HG03025 (cell line): ENCODE measurements at regions not wholly inside any gene's neighbourhood (a gene's known extent, or its start where the extent isn't known, plus 50 kb on each side); places are given as distances from the start of the nearest gene placed in this dataset.
"Not testable (repeated sequence)": the region's sequence is repeated elsewhere in the genome, so short reads cannot be mapped to it uniquely, and the experiment has no call there.

ENCODE experiments used
- ATAC-seq: cut with Tn5 transposase; IDR thresholded peaks from one replicate; pipeline ENCODE4 v1.9.1; 2021; ENCODE audit warnings: mild to moderate bottlenecking, moderate library complexity; ENCODE audit not compliant: unreplicated experiment, low FRiP score

GRCh38 chr11:82085493-82085892 lies 648.2 kb downstream of the FAM181B start:
- no peak for ATAC-seq

GRCh38 chr11:82082976-82083375 lies 650.7 kb downstream of the FAM181B start:
- ATAC-seq, result no peak

- no peak for ATAC-seq
Observed at GRCh38 chr11:82080160-82080559, 653.5 kb downstream of the FAM181B start.

GRCh38 chr11:82076126-82076525 lies 657.5 kb downstream of the FAM181B start:
- ATAC-seq, result no peak

GRCh38 chr11:82059505-82059904 lies 674.2 kb downstream of the FAM181B start:
- no peak for ATAC-seq

GRCh38 chr11:82056450-82056849 lies 677.2 kb downstream of the FAM181B start:
- ATAC-seq, result no peak

GRCh38 chr11:82049199-82049598 lies 684.5 kb downstream of the FAM181B start:
- ATAC-seq, result no peak

GRCh38 chr11:82047200-82047599 lies 686.5 kb downstream of the FAM181B start:
- no peak for ATAC-seq

- no peak for ATAC-seq
Observed at GRCh38 chr11:82046778-82047177, 686.9 kb downstream of the FAM181B start.

GRCh38 chr11:82045748-82046457 lies 687.8 kb downstream of the FAM181B start:
- no peak for ATAC-seq

- ATAC-seq, result no peak
Observed at GRCh38 chr11:82043316-82043715, 690.3 kb downstream of the FAM181B start.

GRCh38 chr11:82041764-82042163 lies 691.9 kb downstream of the FAM181B start:
- ATAC-seq, result no peak

GRCh38 chr11:82038154-82038553 lies 695.5 kb downstream of the FAM181B start:
- no peak for ATAC-seq

GRCh38 chr11:82034527-82034926 lies 699.1 kb downstream of the FAM181B start:
- no peak for ATAC-seq

- not testable (repeated sequence) for ATAC-seq
Observed at GRCh38 chr11:82027335-82027734, 706.3 kb downstream of the FAM181B start.

GRCh38 chr11:82024760-82025159 lies 708.9 kb downstream of the FAM181B start:
- no peak for ATAC-seq

- ATAC-seq, result no peak
Observed at GRCh38 chr11:82012276-82012675, 721.4 kb downstream of the FAM181B start.

- ATAC-seq, result no peak
Observed at GRCh38 chr11:82009133-82009532, 724.5 kb downstream of the FAM181B start.

GRCh38 chr11:82007521-82007920 lies 726.1 kb downstream of the FAM181B start:
- no peak for ATAC-seq

GRCh38 chr11:82004537-82005213 lies 729.0 kb downstream of the FAM181B start:
- no peak for ATAC-seq

GRCh38 chr11:82003671-82004515 lies 729.8 kb downstream of the FAM181B start:
- no peak for ATAC-seq
